Peyer's patch (tissue), 4 donors: ENCODE measurements at regions not wholly inside any gene's neighbourhood (a gene's known extent, or its start where the extent isn't known, plus 50 kb on each side); places are given as distances from the start of the nearest gene placed in this dataset.

ENCODE experiments used
- POLR2A ChIP-seq, 2 donors: fragments of 450-650 bp; IDR thresholded peaks; one replicate each; pipeline ENCODE4 v1.5.1; 2017; ENCODE audit warnings: antibody characterized with exemption in 2 of 2, mild to moderate bottlenecking in 2 of 2, moderate library complexity in 2 of 2
- TF ChIP-seq, protein P1 (sequence below), 6 experiments: fragments of 450-650 bp in 4 of 6; fragments of 200-600 bp in 2 of 6; sonication (generic) in 1 of 6; IDR thresholded peaks; one replicate each; pipeline ENCODE4 v1.5.1; 2017 to 2019; ENCODE audit warnings: antibody characterized with exemption in 6 of 6, mild to moderate bottlenecking in 3 of 6, moderate library complexity in 1 of 6

GRCh38 chr2:185006481-185006880 is 408.2 kb downstream of the ZNF804A start:
- TF ChIP-seq, protein P1, sequence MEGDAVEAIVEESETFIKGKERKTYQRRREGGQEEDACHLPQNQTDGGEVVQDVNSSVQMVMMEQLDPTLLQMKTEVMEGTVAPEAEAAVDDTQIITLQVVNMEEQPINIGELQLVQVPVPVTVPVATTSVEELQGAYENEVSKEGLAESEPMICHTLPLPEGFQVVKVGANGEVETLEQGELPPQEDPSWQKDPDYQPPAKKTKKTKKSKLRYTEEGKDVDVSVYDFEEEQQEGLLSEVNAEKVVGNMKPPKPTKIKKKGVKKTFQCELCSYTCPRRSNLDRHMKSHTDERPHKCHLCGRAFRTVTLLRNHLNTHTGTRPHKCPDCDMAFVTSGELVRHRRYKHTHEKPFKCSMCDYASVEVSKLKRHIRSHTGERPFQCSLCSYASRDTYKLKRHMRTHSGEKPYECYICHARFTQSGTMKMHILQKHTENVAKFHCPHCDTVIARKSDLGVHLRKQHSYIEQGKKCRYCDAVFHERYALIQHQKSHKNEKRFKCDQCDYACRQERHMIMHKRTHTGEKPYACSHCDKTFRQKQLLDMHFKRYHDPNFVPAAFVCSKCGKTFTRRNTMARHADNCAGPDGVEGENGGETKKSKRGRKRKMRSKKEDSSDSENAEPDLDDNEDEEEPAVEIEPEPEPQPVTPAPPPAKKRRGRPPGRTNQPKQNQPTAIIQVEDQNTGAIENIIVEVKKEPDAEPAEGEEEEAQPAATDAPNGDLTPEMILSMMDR (IDR thresholded peaks at IDR 0.05), result no peak
- TF ChIP-seq POLR2A (IDR thresholded peaks at IDR 0.05), result no peak
